GM12892 (cell line): ENCODE measurements at regions not wholly inside any gene's neighbourhood (a gene's known extent, or its start where the extent isn't known, plus 50 kb on each side); places are given as distances from the start of the nearest gene placed in this dataset.

Experiments
- POLR2A ChIP-seq: IDR thresholded peaks from 2 replicates; pipeline ENCODE4 v1.6.1; 2011; ENCODE audit warnings: low read depth, low read length, control low read depth
- POLR2AphosphoS5 ChIP-seq: IDR thresholded peaks from 2 replicates; pipeline ENCODE4 v1.6.1; 2011; ENCODE audit warnings: low read depth, low read length, control low read depth

DNA sequence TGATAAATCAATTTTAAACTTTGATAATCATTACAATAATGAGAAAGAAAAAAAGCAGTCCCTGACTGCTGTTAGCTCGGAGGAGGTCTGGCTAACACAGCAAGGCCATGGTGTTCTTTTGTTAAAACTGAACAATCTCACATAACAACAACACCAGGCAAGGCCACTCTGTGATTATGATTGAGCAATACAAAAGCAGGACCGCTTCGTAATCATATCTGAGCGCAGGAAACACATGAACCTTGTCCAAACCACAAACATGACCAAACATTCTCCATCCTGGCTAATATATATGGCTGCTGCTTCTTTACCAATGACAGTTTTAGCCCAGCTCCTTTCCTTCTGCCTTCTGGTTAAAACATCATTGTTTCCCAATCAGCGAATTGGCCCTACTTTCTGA, 76.8 kb upstream of the DDX53 start:
- TF ChIP-seq POLR2AphosphoS5 (no peak), POLR2A (no peak)
